HG03432 (cell line): ENCODE measurements at regions not wholly inside any gene's neighbourhood (a gene's known extent, or its start where the extent isn't known, plus 50 kb on each side); places are given as distances from the start of the nearest gene placed in this dataset.

Source experiments
- ATAC-seq: cut with Tn5 transposase; IDR thresholded peaks from one replicate; pipeline ENCODE4 v1.9.1; 2021; ENCODE audit warnings: mild to moderate bottlenecking, moderate library complexity; ENCODE audit not compliant: unreplicated experiment

DNA sequence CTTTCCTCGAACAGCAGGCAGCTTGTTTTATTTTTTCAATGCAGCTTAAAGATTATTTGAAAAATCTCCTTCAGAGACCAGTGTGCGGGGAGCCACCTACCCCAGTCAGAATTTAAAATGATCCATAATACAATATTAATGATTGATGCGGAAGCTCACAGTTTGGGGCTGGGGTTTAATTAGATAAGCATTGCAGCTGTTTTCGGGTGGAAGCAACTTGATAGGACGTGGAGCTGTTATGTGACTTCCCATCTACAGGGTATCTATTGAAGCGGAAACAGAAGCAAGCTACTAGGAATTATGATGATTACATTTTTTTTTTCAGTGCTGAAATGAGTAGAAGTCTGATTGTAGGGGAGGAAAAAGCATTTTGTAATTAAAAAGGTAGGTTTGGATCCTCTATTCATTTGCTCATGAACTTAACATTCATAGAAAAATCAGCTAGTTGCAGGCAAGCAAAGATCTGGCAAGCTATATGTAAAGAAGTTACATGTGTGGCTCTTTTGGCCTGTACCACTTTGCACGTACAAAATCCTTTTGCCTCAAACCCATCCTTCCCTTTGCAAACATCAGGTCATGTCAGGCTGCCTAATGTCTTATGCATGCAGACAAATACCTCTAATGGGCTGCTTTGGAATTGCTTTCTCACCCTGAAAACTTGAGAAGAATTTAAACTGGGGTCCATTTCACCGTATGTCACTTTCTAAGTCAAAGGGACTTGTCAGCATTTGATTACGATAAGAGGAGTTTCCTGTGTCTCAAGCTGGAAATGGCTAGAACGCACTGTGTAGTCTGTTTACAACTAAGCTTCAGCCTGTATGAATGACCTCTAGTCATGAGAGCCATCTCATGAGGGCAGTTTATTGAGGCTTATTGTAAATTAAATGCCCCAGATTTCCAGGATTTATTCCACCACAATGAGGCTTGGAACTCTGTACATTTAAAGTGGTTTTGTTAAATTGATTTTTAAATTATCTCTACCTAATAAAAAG, 267.1 kb upstream of the TMTC4 start:
- no peak for ATAC-seq

DNA sequence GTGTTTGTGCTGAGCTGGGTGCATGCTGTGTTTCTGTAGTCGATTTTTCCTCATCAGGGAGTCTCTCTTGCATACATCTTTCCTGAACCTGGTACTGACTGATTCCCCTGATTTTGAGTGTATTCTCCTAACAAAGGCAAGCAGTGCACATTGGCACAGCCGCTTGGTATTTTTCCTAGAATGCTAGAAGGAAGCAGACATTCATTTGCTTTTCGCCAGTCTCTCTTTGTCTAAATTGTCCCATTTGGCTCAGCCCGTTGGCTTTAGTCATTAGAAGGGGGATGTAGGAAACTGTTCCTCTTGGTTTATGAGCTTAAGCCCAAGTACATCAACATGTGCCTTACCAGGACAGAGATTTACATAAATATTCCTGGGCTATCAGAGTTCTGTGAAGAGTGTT, 266.1 kb upstream of the TMTC4 start:
- ATAC-seq = no peak

DNA sequence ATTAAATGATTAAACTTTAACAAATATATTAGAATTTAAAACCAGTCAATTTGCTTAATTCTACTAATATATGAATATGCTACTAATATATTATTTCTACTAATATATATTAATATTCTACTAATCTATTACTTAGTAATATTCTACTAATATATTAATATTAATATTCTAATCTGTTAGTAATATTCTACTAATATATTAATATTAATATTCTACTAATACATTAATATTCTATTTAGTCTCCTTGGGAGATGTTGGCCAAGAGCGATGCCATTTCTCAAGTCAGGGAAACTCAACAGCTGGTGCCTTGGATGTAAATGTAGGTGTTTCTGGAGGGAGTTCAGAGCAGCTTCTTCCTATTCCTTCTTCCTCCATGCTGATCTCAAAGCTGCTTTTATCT, 259.2 kb upstream of the TMTC4 start:
- ATAC-seq = no peak

DNA sequence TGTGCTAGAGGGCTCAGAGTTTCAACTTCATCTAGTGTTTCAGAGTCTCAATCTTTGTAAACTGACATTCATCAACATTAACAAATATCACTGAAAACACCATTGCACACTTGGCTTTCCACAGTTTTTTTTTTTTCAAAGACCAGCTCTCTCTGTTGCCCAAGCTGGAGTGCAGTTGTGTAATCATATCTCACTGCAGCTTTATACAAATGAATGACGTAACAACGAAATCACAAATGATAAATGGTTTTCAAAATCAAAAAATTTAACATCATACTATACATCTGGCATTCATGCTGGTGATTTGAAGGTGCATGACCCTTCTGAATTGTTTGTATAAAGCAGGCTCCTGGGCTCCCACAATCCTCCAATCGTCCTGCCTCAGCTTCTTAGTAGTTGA, 248.0 kb upstream of the TMTC4 start:
- no peak for ATAC-seq

DNA sequence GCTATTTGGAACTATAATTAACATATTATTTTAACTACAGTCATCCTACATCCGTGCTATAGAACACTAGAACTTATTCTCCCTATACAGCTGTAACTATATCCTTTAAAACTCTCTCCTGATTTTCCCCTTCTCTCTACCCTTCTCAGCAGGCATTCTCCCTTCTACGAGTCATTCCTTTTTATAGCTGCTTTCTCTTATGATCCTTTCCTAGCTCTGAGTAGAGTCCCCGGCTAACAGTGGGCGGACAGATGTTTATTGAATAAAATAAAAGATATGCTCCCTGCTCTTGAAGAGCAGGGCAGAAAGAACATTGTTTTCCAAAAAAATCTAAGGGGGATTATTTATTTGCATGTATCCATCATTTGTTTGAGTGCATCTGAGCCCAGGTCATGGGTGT, 246.5 kb upstream of the TMTC4 start:
- no peak for ATAC-seq

DNA sequence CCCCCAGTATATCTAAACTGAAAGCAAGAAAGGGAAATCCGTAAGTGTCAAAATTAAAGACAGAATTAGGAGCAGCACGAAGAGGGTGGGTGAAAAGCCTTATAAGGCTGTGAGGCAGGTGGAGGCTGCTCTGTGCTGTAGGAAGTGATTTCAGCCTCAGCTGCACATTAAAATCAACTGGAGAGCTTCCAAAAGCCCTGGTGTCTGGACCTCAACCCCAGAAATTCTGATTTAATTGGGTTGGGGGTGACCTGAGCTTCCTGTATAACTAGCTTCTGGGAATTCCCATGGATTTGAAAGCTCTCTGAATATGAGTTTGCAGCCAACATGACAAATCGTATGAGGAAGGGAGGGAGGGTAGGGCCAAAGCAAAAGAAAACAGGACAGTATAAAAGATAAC, 242.4 kb upstream of the TMTC4 start:
- peak; percentile 76 for ATAC-seq

DNA sequence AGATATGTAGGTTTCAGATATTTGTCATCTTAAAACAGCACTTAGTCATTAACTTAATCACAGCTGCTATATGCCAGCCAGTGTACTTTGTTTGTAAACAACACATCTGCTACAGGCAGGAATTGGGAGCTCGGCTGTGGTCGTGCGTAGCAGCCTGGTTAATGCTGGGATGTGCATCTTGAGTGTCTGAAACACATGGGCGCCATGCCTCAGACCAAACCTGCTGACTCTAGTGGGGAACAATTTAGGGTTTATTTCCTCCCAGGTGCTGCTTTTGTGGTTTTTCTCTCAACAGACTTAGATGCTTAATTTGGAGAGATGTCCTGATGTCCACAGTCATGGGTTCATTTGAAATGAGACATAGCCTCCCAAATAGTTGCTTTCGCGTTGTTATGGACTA, 238.5 kb upstream of the TMTC4 start:
- ATAC-seq = no peak

DNA sequence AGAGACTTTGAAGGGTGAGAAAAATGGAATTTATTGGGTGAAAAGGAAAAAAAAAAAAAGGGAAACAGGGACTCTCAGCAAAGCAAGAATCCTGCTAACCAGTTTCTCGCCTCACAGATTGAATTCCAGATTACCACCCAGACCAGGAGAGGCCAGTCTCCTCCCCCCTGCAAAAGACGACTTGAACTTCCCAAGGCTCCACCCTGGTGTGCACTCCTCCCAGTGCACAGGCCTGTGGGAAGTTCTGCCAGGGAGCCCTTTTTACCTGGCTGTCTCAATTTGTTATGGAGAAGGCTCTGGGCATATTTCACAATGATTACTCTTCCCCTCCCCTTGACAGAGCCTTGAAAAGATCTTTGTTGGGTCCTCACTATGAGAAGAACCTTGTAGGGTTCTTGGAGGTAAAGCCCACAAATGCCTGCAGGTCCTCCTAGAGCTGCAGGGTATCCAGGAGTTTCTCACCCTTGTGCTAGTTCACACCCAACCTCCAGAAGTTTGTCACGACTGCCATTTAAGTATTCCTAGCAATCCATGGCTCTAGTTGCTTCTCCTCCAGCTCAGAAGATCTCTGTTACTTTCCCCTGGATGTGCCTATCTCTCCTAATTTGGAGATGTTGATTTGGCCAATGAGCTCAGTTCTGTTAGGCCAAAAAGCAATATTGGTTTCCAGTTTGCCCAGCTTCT, 229.8 kb upstream of the TMTC4 start:
- no peak for ATAC-seq

DNA sequence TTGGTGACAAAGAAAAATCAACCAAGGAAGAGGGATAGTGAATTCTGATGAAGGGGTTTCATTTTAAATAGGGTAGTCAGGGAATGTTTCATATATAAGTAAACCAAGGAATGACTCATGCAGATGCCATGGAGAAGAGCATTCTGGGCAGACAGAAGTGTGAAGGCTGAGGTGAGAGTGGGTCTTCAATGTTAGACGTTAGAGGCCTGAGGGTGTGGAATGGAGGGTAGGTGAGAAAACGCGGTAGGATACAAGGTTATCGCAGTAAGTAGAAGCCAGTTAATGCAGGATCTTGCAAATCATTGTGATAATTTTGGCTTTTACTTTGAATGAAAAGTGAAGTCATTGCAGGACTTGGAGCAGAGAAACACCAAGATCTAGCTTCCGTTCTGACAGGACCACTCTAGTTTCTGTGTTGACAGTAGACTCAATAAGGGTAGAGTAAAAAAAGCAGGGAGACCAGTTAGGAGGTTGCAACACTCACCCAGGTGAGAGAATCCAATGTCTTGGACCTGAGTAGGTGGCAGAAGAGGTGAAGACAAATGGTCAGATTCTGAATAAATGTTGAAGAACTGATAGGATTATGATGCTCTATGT, 225.2 kb upstream of the TMTC4 start:
- ATAC-seq = no peak

DNA sequence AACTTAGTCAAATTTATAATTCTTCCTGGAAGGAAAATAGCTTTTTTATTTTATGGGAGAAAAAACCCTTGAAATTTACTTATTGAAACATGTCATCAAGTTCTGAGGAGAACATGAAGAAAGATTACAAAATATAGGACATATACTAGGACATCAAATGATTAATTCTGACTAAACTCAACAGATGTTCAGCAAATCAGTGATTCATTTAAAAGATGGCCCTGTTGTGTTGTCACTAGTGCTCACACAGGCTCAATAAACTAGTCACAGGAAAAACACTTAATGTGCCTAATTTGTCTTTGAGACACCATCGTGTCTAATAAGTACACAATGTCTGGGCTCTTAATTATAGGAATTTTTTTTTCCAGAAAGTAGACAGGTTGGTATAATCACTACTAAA, 223.8 kb upstream of the TMTC4 start:
- ATAC-seq = no peak

DNA sequence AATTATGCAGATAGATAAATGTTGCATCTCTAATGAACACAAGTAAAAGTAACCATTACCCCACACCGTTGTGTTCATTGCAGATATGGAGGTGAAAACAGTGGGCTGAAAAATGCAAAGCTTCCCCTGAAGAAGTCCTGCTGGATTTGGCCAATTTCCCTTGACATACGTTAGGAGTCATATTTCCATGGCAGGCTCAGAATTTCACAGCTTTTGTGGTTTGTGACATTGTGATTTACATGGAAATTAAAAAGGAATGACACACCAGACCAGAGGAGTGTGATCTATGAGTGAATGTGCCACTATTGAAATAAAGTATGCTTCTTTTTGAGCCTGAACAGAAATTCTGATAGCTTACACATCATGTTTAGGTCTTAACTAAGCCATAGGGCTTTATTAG, 221.1 kb upstream of the TMTC4 start:
- ATAC-seq = no peak

DNA sequence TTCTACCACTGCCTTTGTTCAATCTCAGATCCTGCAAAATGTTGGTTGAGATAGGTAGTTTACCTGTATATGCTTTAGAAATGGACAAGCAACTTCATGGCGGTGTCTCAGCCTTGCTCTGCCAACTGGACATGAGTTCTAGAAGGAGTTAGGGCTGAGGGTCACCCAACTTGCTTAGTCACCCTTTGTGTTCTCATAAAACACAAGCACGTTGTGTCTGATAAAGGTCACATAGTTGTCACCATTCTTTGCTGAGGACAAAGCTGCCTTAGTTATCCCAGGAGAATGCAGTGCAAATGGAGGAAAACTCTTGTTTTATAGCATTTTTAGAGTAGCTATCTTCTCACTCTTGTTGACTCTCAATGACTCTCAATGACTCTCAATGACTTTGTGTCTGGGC, 218.4 kb upstream of the TMTC4 start:
- ATAC-seq = no peak

DNA sequence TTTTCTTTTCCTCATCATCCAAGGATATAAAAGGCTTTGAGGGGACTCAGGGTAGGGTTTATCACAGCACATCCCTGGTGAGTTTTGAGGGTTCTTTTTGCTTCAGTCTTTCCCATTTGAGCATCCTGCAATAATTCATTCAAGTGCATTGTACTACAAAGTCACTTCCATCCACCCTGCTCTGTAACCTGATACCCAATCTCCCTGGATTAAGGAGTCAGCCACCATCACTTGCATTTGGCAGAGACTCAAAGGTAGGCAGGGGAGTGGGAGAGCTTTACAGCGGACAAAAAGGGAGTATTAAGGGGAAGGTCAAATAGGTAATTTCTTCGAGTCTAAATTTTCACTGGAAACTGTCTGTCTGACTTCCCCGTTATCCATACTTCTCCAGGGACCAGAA, 216.1 kb upstream of the TMTC4 start:
- ATAC-seq = no peak

DNA sequence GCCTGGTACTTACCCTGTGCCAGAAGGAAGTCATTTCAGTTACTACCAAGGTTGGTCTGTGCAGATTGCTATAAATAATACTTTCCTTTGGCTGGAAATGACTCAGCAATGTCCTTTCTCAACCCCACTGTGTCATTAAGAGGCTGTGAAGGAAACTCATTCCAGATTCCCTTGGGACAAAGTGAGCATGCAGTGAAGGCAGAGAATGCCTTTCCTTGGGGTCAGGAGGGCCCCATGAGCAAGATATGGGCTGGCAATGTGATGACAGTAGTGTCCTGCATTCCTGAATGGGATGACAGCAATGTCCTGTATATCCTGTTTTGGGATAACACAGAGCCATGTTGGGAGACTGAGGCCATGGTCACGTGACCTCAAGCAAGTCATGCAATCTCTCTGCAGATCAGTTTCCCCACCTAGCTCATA, 213.1 kb upstream of the TMTC4 start:
- no peak for ATAC-seq

DNA sequence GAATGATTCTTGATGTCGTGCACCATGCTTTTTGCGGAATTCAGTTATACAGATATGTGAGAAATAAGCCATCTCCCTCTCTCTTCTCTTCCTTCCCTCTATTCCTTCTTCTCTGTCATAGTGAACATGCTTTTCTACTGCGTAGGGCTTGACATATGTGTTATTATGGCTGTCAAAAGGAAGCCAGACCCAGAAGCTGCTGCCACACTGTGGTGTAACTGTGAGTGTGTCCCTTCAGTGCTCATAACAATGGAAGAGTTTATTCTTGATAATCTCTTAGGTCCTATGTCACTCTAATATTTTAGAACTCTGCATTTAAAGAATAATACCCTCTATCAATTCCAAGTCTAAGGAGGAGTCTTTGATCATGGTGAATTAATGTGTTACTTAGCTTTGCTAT, 208.9 kb upstream of the TMTC4 start:
- ATAC-seq = no peak

DNA sequence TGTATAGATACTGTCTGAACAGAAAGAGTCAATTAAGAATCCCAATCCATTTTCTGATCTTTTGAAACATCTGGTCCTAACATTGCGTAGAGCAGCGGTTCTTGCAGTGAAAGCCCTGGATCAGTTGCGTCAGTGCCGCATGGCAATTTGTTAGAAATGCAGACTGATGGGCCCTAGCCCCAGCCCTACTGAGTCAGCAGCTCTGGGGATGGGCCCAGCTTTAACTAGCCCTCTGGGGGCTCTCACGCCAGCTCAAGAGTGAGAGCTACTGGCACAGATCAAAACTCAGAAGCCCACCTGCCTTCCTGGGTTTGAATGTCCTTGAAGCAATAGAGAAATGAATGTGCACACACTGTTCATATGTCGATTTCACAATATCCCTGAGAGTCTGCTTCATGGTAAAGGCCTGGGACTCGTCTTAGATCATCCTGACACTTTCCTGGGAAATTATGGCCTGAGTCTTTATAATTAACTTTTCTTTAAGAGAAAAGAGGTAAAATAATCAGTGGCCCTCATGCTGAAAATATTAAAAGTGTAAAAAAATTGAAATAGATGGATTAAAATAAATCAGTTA, 206.8 kb upstream of the TMTC4 start:
- ATAC-seq = no peak

DNA sequence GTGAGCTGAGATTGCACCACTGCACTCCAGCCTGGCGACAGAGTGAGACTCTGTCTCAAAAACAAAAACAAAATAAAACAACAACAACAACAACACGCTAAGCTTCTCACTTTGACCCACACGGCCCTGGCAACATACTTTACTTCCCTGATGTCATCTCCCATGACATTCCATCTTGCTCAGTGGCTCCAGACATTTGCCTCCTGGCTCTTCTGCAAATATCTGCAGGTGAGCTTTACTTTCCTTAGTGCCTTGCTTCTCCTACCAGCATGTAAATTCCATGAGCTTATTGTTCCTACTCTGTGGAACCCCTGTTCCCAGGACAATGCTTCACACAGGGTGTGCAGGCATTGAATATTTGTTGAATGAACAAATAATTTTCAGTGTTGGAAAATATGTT, 205.6 kb upstream of the TMTC4 start:
- no peak for ATAC-seq

DNA sequence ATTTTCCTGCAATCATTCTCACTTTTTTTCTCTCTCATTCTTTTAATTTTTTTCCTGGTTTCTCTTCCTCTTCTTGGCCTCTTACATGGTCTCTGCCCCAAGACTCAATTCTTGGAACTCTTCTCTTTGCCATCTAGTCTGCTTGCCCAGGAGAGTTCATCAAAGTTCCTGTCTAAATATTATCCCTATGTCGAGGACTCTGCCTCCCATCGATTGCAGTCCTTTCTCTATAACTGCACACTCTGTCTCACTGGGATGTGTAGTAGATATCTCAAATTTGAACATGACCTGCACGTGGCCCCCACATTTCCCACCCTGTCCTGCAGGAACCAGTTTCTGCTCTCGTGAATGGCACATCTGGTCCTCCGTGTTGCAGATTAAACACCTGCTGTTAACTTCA, 204.7 kb upstream of the TMTC4 start:
- no peak for ATAC-seq

DNA sequence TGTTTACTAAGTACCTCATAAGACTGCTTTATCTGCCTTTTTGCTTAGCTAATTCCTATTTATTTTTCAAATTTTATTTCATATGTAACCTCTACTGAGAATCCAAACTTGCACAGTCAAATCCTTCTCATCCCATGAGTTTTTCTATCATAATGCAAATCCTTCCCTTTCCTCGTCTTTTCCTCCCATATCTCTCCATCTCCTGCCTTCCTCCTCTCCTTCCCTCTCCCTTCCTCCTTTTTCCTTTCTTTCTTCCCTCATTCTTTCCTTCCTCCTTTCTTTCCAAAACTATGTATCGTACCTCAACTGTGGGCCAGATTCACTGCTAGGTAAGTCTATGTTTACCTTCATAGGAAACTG, 201.4 kb upstream of the TMTC4 start:
- ATAC-seq = no peak

DNA sequence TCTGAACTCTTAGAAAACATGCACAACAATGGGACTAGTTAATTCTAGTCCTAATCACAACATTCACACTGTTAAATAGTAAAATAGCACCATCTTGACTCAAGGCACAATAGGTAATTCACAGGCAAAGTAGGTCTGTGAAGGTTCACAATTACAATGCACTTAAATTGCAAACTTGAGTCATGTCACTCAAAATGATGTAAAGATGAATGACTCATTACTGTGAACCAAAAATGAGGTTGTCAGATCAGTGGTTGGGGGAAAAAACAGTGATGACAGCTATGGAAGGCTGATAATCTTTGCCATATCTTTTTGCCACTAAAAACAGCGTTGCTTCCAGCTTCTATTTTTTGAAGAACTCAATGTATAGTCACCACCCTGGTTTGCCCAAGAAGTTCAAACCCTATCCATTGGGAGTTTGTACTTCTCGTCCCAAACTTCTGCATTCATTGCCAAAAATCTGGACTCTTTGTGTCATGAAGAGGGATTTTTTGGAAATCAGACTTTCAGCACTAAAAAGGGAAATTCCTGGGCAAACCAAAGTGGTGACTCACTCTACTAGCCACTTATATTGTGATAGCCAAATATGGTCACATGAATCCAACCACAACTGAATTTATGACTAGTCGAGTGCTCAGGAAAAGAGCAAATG, 200.9 kb upstream of the TMTC4 start:
- peak; percentile 83 for ATAC-seq

DNA sequence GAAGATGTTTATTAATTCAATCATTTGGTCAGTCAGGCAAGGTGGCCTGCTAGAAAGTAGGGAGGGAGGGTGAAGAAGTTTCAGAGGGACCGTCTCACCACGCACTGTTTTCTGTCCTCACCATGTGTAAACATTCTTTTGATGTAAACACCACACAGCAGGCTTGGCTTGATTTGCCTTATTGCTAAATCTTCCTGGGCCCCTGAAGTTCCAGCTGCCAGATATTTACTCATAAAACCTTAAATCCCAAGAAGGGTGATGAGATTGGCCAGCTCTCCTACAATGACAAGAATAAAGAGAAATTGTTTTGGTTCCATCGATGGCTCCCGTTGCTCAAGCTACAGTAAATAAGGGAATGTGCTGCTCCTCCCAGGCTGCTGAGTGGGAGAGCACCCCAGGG, 198.2 kb upstream of the TMTC4 start:
- ATAC-seq = no peak
